KMS-11 (cell line): ENCODE measurements at regions not wholly inside any gene's neighbourhood (a gene's known extent, or its start where the extent isn't known, plus 50 kb on each side); places are given as distances from the start of the nearest gene placed in this dataset.

Source experiments
- H2AFZ ChIP-seq: fragments of 200-600 bp; sonication (generic); 2 replicates; pipeline ENCODE4 v1.6.1; 2016; ENCODE audit warnings: antibody characterized with exemption, mixed run types, low read depth
- H3K27ac ChIP-seq: fragments of 200-600 bp; sonication (generic); 2 replicates; pipeline ENCODE4 v1.6.1; 2016; ENCODE audit warnings: mild to moderate bottlenecking, mixed run types
- H3K27me3 ChIP-seq: fragments of 200-600 bp; sonication (generic); 2 replicates; pipeline ENCODE4 v1.6.1; 2017; ENCODE audit warnings: mild to moderate bottlenecking, low read depth, mixed run types, moderate library complexity; ENCODE audit not compliant: insufficient read depth
- H3K36me3 ChIP-seq: fragments of 200-600 bp; sonication (generic); 2 replicates; pipeline ENCODE4 v1.6.1; 2017; ENCODE audit warnings: mild to moderate bottlenecking, mixed run types; ENCODE audit not compliant: insufficient read depth
- H3K4me1 ChIP-seq: fragments of 200-600 bp; sonication (generic); 2 replicates; pipeline ENCODE4 v1.6.1; 2016; ENCODE audit warnings: mild to moderate bottlenecking, low read depth, mixed run types; ENCODE audit not compliant: poor library complexity, severe bottlenecking
- H3K4me2 ChIP-seq: fragments of 200-600 bp; sonication (generic); 2 replicates; pipeline ENCODE4 v1.7.0; 2016; ENCODE audit warnings: mild to moderate bottlenecking, mixed run types
- H3K4me3 ChIP-seq: fragments of 200-600 bp; sonication (generic); IDR thresholded peaks from 2 replicates; pipeline ENCODE4 v1.6.1; 2017; ENCODE audit warnings: low read depth, low read length, mixed read lengths; ENCODE audit not compliant: insufficient read depth
- H3K79me2 ChIP-seq: fragments of 200-600 bp; sonication (generic); 2 replicates; pipeline ENCODE4 v1.6.1; 2016; ENCODE audit warnings: low read depth, mixed run types; ENCODE audit not compliant: insufficient read depth
- H3K9ac ChIP-seq: fragments of 200-600 bp; sonication (generic); 2 replicates; pipeline ENCODE4 v1.6.1; 2016; ENCODE audit warnings: mild to moderate bottlenecking, mixed run types
- H4K20me1 ChIP-seq: fragments of 200-600 bp; sonication (generic); 2 replicates; pipeline ENCODE4 v1.6.1; 2016; ENCODE audit warnings: mild to moderate bottlenecking, mixed run types; ENCODE audit not compliant: insufficient read depth
- TF ChIP-seq, protein P1 (sequence below): fragments of 200-600 bp; sonication (generic); conservative IDR thresholded peaks from 2 replicates; pipeline ENCODE4 v1.6.1; 2017; ENCODE audit warnings: low read depth, mild to moderate bottlenecking, antibody characterized with exemption, low read length, moderate library complexity, mixed read lengths

DNA sequence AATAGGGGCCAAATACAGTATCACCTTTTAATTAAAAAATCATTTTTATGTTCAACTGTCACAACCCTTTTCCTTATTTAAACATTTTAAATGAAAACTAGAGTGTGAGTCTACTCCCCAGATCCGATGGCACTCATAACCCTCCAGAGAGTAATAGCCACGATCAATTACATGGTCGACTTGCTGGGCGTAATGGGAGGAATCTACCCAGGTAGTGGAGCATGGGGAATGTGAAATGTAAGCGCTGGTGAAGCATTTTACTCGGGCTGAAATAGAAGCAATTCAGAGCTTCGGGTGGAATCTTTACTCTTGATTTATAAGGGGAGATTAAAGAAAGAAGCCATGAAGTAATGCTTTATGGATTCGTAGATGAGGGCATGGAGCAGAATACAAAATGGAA, 321.9 kb downstream of the ACTR3B start:
- Histone ChIP-seq H3K79me2 (no peaks in the 10 kb centered on the region), H3K4me3 (no peak overlapping the region), H3K27ac (no peak overlapping the region), H3K4me2 (no peak overlapping the region), H4K20me1 (no peaks in the 10 kb centered on the region), H3K27me3 (no peaks in the 10 kb centered on the region), H2AFZ (no peak overlapping the region), H3K36me3 (no peaks in the 10 kb centered on the region), H3K9ac (no peak overlapping the region), H3K4me1 (no peaks in the 10 kb centered on the region)
- TF ChIP-seq, protein P1, sequence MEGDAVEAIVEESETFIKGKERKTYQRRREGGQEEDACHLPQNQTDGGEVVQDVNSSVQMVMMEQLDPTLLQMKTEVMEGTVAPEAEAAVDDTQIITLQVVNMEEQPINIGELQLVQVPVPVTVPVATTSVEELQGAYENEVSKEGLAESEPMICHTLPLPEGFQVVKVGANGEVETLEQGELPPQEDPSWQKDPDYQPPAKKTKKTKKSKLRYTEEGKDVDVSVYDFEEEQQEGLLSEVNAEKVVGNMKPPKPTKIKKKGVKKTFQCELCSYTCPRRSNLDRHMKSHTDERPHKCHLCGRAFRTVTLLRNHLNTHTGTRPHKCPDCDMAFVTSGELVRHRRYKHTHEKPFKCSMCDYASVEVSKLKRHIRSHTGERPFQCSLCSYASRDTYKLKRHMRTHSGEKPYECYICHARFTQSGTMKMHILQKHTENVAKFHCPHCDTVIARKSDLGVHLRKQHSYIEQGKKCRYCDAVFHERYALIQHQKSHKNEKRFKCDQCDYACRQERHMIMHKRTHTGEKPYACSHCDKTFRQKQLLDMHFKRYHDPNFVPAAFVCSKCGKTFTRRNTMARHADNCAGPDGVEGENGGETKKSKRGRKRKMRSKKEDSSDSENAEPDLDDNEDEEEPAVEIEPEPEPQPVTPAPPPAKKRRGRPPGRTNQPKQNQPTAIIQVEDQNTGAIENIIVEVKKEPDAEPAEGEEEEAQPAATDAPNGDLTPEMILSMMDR: no peak

DNA sequence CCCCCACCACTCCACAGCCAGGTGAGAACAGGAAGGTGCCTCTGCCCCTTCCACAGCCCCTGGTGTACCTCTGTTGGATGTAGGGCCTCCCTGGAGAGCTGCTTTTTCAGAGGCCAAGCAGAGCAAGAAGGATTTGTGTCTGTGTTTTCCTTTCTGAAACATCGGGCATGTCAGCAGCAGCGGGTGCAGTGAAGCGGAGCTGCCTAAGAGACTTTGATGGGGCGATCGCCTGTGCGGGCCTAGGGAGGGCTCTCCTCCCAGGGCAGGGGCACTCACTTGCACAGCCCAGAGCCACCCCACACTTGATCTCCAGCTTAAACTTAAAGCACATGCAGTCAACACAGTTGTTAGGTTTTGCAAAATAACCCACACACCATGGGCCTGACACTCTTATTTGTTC, 324.7 kb downstream of the ACTR3B start:
- H3K4me3 ChIP-seq: no peak overlapping the region
- H3K4me1 ChIP-seq: no peaks in the 10 kb centered on the region
- H3K79me2 ChIP-seq: no peaks in the 10 kb centered on the region
- H4K20me1 ChIP-seq: no peaks in the 10 kb centered on the region
- TF ChIP-seq, protein P1: no peak
- H3K4me2 ChIP-seq: no peak overlapping the region
- H3K9ac ChIP-seq: no peak overlapping the region
- no peaks in the 10 kb centered on the region for H3K27me3 ChIP-seq
- H3K27ac ChIP-seq: no peak overlapping the region
- H3K36me3 ChIP-seq: no peaks in the 10 kb centered on the region
- no peak overlapping the region for H2AFZ ChIP-seq

DNA sequence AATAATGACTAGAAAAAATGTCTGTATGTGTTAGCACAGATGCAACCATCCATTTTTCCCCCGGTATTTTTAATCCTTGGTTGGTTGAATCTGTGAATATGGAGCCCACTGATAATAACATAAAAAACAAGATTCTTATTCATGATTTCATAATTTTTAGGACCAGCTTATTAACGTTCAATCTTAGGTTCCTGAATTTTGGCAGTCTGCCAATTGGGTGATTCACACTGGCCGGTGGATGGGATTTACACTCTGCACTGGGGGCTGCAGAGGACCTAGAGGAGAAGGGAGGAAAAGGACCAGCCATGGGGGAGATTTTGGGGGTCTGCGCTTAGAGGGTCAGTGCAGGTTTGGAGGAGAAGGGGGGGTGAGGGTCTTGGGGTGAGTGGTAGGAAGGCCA, 327.9 kb downstream of the ACTR3B start:
- no peaks in the 10 kb centered on the region for H3K79me2 ChIP-seq
- no peaks in the 10 kb centered on the region for H3K27me3 ChIP-seq
- no peak overlapping the region for H3K4me2 ChIP-seq
- no peak overlapping the region for H2AFZ ChIP-seq
- no peaks in the 10 kb centered on the region for H3K36me3 ChIP-seq
- H3K27ac ChIP-seq: no peak overlapping the region
- no peak overlapping the region for H3K9ac ChIP-seq
- H3K4me1 ChIP-seq: peaks cover 24% of the 10 kb centered on the region
- TF ChIP-seq, protein P1: no peak
- no peak overlapping the region for H3K4me3 ChIP-seq
- no peaks in the 10 kb centered on the region for H4K20me1 ChIP-seq

DNA sequence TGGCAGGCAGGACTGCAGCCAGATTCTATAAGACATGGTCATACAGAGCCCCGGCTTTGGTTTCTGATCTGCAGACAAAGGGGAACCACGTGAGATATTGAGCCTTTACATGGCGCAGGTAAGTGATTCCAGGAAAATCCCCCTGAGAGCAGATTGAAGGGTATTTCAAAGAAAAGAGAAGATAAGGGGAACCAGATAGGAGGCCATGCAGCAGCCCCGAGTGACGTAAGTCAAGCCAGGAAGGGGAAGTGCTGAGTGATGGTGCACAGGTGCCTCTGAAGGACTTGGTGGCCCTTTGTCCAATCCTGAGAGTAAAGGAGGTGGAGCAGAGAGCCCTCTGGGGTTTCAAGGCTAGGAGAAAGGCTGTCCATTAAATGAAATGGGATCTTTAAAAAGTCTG, 329.0 kb downstream of the ACTR3B start:
- Histone ChIP-seq H3K79me2 (no peaks in the 10 kb centered on the region), H3K9ac (no peak overlapping the region), H3K27ac (no peak overlapping the region), H3K4me2 (no peak overlapping the region), H3K4me1 (peaks cover 33% of the 10 kb centered on the region), H3K36me3 (no peaks in the 10 kb centered on the region), H2AFZ (no peak overlapping the region), H4K20me1 (no peaks in the 10 kb centered on the region), H3K4me3 (no peak overlapping the region), H3K27me3 (no peaks in the 10 kb centered on the region)
- TF ChIP-seq, protein P1: no peak
